ENCODE measurements at regions not wholly inside any gene's neighbourhood (a gene's known extent, or its start where the extent isn't known, plus 50 kb on each side); places are given as distances from the start of the nearest gene placed in this dataset.

DNA sequence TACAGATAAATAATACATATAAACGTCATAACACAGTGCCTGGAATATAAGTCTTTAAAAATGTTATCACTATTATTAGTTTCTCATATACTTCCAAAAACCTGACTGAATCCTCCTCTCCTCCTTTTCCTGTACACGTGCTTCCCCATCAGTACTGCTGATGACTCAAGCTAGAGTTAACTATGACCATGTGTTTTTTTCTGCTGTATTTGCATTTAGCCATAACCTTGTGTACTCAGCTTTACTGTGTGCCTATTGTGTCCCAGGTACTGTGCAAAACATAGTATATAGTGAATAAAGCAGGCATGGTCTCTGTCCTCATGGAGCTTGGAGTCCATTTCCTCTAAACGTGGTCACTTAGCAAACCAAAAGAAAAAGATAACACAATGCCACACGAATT lies 56.5 kb upstream of the ARHGAP32 start:
- DNase-seq (no peak), ATAC-seq (ENCODE audit: insufficient read depth, low read depth) (no peak)
- Histone ChIP-seq H3K79me2 (ENCODE audit: insufficient read depth, low read length) (no peaks in the 10 kb centered on the region), H3K36me3 (ENCODE audit: insufficient read depth, low read length) (no peaks in the 10 kb centered on the region), H2AFZ (ENCODE audit: low read depth, low read length) (no peak overlapping the region), H3K27me3 (ENCODE audit: insufficient read depth, low read length, poor library complexity) (peaks cover 15% of the 10 kb centered on the region), H4K20me1 (ENCODE audit: insufficient read depth, low read length) (no peaks in the 10 kb centered on the region), H3K4me2 (ENCODE audit: insufficient read depth, low read length) (no peak overlapping the region), H3K9ac (ENCODE audit: low read depth, low read length) (no peak overlapping the region), H3K4me3 (ENCODE audit: low read depth in 1 of 2, low read length in 2 of 2) (no peak overlapping the region), H3K4me1 (ENCODE audit: insufficient read depth, low read length) (peaks cover 27% of the 10 kb centered on the region), H3K9me3 (ENCODE audit: insufficient read depth, low read length, severe bottlenecking) (no peaks in the 10 kb centered on the region), H3K27ac (ENCODE audit: low read length) (no peak overlapping the region)
- TF ChIP-seq EZH2 (IDR thresholded peaks at IDR 0.05; ENCODE audit: borderline replicate concordance, low read depth, low read length, severe bottlenecking) (no peak), CTCF (IDR thresholded peaks at IDR 0.05; ENCODE audit: borderline replicate concordance, extremely low read depth, low read length, poor library complexity, severe bottlenecking) (no peak)

GRCh38 chr11:129247135-129247534 lies 55.0 kb upstream of the ARHGAP32 start:
- TF ChIP-seq EZH2 (IDR thresholded peaks at IDR 0.05; ENCODE audit: borderline replicate concordance, low read depth, low read length, severe bottlenecking) (no peak), CTCF (IDR thresholded peaks at IDR 0.05; ENCODE audit: borderline replicate concordance, extremely low read depth, low read length, poor library complexity, severe bottlenecking) (no peak)
- Histone ChIP-seq H3K9ac (ENCODE audit: low read depth, low read length) (no peak overlapping the region), H2AFZ (ENCODE audit: low read depth, low read length) (no peak overlapping the region), H4K20me1 (ENCODE audit: insufficient read depth, low read length) (no peaks in the 10 kb centered on the region), H3K4me2 (ENCODE audit: insufficient read depth, low read length) (peak overlapping the region; percentile 41; the same call in 1 of the 2 replicates), H3K79me2 (ENCODE audit: insufficient read depth, low read length) (no peaks in the 10 kb centered on the region), H3K9me3 (ENCODE audit: insufficient read depth, low read length, severe bottlenecking) (no peaks in the 10 kb centered on the region), H3K27ac (ENCODE audit: low read length) (no peak overlapping the region; the same call in 1 of the 2 replicates), H3K4me1 (ENCODE audit: insufficient read depth, low read length) (peaks cover 27% of the 10 kb centered on the region), H3K4me3 (ENCODE audit: low read depth in 1 of 2, low read length in 2 of 2) (no peak overlapping the region), H3K27me3 (ENCODE audit: insufficient read depth, low read length, poor library complexity) (peaks cover 3% of the 10 kb centered on the region), H3K36me3 (ENCODE audit: insufficient read depth, low read length) (no peaks in the 10 kb centered on the region)
- peak; percentile 26 for DNase-seq
- peak; percentile 89 for ATAC-seq (ENCODE audit: insufficient read depth, low read depth)

- Histone ChIP-seq H3K4me2 (ENCODE audit: insufficient read depth, low read length) (no peak overlapping the region), H3K9me3 (ENCODE audit: insufficient read depth, low read length, severe bottlenecking) (no peaks in the 10 kb centered on the region), H3K27me3 (ENCODE audit: insufficient read depth, low read length, poor library complexity) (no peaks in the 10 kb centered on the region), H3K27ac (ENCODE audit: low read length) (no peak overlapping the region), H3K9ac (ENCODE audit: low read depth, low read length) (no peak overlapping the region), H3K4me1 (ENCODE audit: insufficient read depth, low read length) (peaks cover 24% of the 10 kb centered on the region), H4K20me1 (ENCODE audit: insufficient read depth, low read length) (no peaks in the 10 kb centered on the region), H2AFZ (ENCODE audit: low read depth, low read length) (no peak overlapping the region), H3K4me3 (ENCODE audit: low read depth in 1 of 2, low read length in 2 of 2) (no peak overlapping the region), H3K36me3 (ENCODE audit: insufficient read depth, low read length) (no peaks in the 10 kb centered on the region), H3K79me2 (ENCODE audit: insufficient read depth, low read length) (no peaks in the 10 kb centered on the region)
- no peak for TF ChIP-seq EZH2 (IDR thresholded peaks at IDR 0.05; ENCODE audit: borderline replicate concordance, low read depth, low read length, severe bottlenecking)
- TF ChIP-seq CTCF (IDR thresholded peaks at IDR 0.05; ENCODE audit: borderline replicate concordance, extremely low read depth, low read length, poor library complexity, severe bottlenecking), result no peak
- ATAC-seq (ENCODE audit: insufficient read depth, low read depth), result no peak
- no peak for DNase-seq
Measured at GRCh38 chr11:129242855-129243254, 50.7 kb upstream of the ARHGAP32 start.

All from DND-41 (cell line).